ENCODE measurements at regions not wholly inside any gene's neighbourhood (a gene's known extent, or its start where the extent isn't known, plus 50 kb on each side); places are given as distances from the start of the nearest gene placed in this dataset.
A peak's percentile ranks its signal among the peaks of the same experiment; 100 is the strongest.

DNA sequence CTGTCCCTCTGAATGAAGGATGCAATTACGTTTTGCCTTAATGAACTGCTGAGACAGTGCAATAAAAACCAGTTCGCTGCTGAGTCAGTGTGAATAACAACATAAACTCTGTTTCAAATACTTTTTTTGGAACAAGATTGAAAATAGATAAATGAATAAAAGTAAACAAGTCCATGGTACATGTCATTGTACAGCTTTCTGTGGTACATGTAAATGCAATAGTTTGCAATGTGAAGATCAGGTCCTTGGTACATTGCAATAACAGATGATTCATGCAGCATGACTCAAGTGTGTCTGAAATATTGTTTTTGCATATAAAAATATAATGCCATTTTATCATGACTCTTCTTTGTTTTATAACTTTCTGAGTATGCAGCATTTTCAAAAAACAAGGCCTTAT is 193.4 kb upstream of the PACRGL start:
- ChIA-PET POLR2A (no interaction called here), CTCF (ENCODE audit: low intra/inter-chr PET ratio) (no interaction called here)
- Histone ChIP-seq H3K27me3 (ENCODE audit: control insufficient read depth in 2 of 2, insufficient read depth in 2 of 2, low read length in 2 of 2) (no peaks in the 10 kb centered on the region), H4K20me1 (replicated peaks; ENCODE audit: control insufficient read depth, insufficient read depth, low read length) (no peaks in the 10 kb centered on the region), H3K4me3 (no peak overlapping the region), H3K4me1 (replicated peaks in 1 of 2; ENCODE audit: control insufficient read depth in 2 of 2, insufficient read depth in 2 of 2, low read length in 2 of 2) (no peaks in the 10 kb centered on the region), H3K4me2 (ENCODE audit: insufficient read depth, low read length) (no peak overlapping the region), H3K27ac (ENCODE audit: extremely low read depth, low read depth, low read length) (no peak overlapping the region), H3K36me3 (ENCODE audit: control insufficient read depth, insufficient read depth, low read length) (no peaks in the 10 kb centered on the region), H3K79me2 (ENCODE audit: control insufficient read depth, insufficient read depth, low read length) (no peaks in the 10 kb centered on the region), H3K9me3 (replicated peaks; ENCODE audit: control insufficient read depth, insufficient read depth, low read depth, low read length) (no peaks in the 10 kb centered on the region), H3K9me1 (ENCODE audit: control insufficient read depth, insufficient read depth, low read length) (no peaks in the 10 kb centered on the region), H2AFZ (ENCODE audit: low read depth, low read length) (no peak overlapping the region), H3K9ac (ENCODE audit: insufficient read depth in 1 of 2, low read depth in 2 of 2, low read length in 2 of 2) (no peak overlapping the region)
- ATAC-seq (no peak), FAIRE-seq (no peak), DNase-seq (ENCODE audit: extremely low read depth in 1 of 4, low spot score in 3 of 4) (no peak)
- no peak for TF ChIP-seq CEBPG (CRISPR knock-in tag; IDR thresholded peaks at IDR 0.05)
- peak in 1 of 2 experiments; percentile 53; a peak in 2 of 4 replicates for TF ChIP-seq CEBPG (tag; conservative IDR thresholded peaks at IDR 0.05 in 1 of 2, IDR thresholded peaks at IDR 0.05 in 1 of 2)
- TF ChIP-seq, protein P1, sequence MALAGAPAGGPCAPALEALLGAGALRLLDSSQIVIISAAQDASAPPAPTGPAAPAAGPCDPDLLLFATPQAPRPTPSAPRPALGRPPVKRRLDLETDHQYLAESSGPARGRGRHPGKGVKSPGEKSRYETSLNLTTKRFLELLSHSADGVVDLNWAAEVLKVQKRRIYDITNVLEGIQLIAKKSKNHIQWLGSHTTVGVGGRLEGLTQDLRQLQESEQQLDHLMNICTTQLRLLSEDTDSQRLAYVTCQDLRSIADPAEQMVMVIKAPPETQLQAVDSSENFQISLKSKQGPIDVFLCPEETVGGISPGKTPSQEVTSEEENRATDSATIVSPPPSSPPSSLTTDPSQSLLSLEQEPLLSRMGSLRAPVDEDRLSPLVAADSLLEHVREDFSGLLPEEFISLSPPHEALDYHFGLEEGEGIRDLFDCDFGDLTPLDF (CRISPR knock-in tag; IDR thresholded peaks at IDR 0.05) = no peak
- no peak for TF ChIP-seq ZNF75A (CRISPR knock-in tag; IDR thresholded peaks at IDR 0.05)
- no peak for TF ChIP-seq PML (IDR thresholded peaks at IDR 0.05; ENCODE audit: low read length)
- peak; percentile 57 for TF ChIP-seq ATF3 (IDR thresholded peaks at IDR 0.05)
- TF ChIP-seq ATF3 (CRISPR knock-in tag; conservative IDR thresholded peaks at IDR 0.05) = no peak
- no peak for TF ChIP-seq OTX1 (CRISPR knock-in tag; IDR thresholded peaks at IDR 0.05)
- TF ChIP-seq, protein P2, sequence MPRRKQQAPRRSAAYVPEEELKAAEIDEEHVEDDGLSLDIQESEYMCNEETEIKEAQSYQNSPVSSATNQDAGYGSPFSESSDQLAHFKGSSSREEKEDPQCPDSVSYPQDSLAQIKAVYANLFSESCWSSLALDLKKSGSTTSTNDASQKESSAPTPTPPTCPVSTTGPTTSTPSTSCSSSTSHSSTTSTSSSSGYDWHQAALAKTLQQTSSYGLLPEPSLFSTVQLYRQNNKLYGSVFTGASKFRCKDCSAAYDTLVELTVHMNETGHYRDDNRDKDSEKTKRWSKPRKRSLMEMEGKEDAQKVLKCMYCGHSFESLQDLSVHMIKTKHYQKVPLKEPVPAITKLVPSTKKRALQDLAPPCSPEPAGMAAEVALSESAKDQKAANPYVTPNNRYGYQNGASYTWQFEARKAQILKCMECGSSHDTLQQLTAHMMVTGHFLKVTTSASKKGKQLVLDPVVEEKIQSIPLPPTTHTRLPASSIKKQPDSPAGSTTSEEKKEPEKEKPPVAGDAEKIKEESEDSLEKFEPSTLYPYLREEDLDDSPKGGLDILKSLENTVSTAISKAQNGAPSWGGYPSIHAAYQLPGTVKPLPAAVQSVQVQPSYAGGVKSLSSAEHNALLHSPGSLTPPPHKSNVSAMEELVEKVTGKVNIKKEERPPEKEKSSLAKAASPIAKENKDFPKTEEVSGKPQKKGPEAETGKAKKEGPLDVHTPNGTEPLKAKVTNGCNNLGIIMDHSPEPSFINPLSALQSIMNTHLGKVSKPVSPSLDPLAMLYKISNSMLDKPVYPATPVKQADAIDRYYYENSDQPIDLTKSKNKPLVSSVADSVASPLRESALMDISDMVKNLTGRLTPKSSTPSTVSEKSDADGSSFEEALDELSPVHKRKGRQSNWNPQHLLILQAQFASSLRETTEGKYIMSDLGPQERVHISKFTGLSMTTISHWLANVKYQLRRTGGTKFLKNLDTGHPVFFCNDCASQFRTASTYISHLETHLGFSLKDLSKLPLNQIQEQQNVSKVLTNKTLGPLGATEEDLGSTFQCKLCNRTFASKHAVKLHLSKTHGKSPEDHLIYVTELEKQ (CRISPR knock-in tag; IDR thresholded peaks at IDR 0.05) = no peak
- WGBS (ENCODE audit: insufficient coverage, low coverage, missing lambda C conversion rate) = 21% methylated on average over 2 of the region's 2 CpGs
- intact Hi-C loops (cut with micrococcal nuclease) = no loop called here
- in situ Hi-C loops (cut with MboI) = no loop called here
- BruUV-seq (replicated peaks) = no TSS peak
